Panc1 (cell line): ENCODE measurements at regions not wholly inside any gene's neighbourhood (a gene's known extent, or its start where the extent isn't known, plus 50 kb on each side); places are given as distances from the start of the nearest gene placed in this dataset.

Experiments
- POLR2AphosphoS5 ChIP-seq: IDR thresholded peaks from 2 replicates; pipeline ENCODE4 v1.6.1; 2012; ENCODE audit warnings: mild to moderate bottlenecking, low read depth, low read length, moderate library complexity
- SIN3A ChIP-seq: IDR thresholded peaks from 2 replicates; pipeline ENCODE4 v1.6.1; 2012; ENCODE audit warnings: low read depth, mild to moderate bottlenecking, low read length, moderate library complexity, borderline replicate concordance; ENCODE audit not compliant: insufficient read depth
- TCF7L2 ChIP-seq: IDR thresholded peaks from 2 replicates; pipeline ENCODE4 v1.6.1; 2011; ENCODE audit warnings: mild to moderate bottlenecking, low read depth, low read length, inconsistent platforms
- TF ChIP-seq, protein P1 (sequence below): fragments of 450-650 bp; IDR thresholded peaks from 2 replicates; pipeline ENCODE4 v1.5.1; 2017; ENCODE audit warnings: mild to moderate bottlenecking
- TF ChIP-seq, protein P2 (sequence below), 2 experiments: IDR thresholded peaks; 2 replicates each; pipeline ENCODE4 v1.6.1; 2011 to 2012; ENCODE audit warnings: low read depth in 2 of 2, control low read depth in 1 of 2, low read length in 1 of 2, mild to moderate bottlenecking in 1 of 2, moderate library complexity in 1 of 2; ENCODE audit not compliant: insufficient read depth in 1 of 2

DNA sequence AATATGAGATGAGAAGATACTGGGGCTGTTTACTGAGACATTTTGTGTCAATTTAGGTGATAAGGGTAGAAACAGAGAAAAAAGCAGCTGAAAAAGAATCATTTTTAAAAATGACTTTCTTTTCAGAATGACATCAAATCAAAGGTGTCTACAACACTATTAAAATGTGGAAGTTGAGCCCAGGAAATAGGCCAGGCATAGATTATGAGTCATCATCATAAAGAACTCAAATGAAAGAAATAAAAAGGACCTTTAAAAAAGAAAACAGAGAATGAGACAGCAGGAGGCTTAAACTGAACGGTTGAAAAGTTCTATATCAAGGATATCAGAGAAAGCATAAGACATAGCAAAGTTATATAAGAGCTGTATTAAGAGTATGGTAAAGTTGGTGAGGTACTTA, 442.5 kb downstream of the CNTN6 start:
- TF ChIP-seq, protein P1, sequence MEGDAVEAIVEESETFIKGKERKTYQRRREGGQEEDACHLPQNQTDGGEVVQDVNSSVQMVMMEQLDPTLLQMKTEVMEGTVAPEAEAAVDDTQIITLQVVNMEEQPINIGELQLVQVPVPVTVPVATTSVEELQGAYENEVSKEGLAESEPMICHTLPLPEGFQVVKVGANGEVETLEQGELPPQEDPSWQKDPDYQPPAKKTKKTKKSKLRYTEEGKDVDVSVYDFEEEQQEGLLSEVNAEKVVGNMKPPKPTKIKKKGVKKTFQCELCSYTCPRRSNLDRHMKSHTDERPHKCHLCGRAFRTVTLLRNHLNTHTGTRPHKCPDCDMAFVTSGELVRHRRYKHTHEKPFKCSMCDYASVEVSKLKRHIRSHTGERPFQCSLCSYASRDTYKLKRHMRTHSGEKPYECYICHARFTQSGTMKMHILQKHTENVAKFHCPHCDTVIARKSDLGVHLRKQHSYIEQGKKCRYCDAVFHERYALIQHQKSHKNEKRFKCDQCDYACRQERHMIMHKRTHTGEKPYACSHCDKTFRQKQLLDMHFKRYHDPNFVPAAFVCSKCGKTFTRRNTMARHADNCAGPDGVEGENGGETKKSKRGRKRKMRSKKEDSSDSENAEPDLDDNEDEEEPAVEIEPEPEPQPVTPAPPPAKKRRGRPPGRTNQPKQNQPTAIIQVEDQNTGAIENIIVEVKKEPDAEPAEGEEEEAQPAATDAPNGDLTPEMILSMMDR = no peak
- TF ChIP-seq POLR2AphosphoS5 (no peak), SIN3A (no peak), TCF7L2 (no peak)
- TF ChIP-seq, protein P2, sequence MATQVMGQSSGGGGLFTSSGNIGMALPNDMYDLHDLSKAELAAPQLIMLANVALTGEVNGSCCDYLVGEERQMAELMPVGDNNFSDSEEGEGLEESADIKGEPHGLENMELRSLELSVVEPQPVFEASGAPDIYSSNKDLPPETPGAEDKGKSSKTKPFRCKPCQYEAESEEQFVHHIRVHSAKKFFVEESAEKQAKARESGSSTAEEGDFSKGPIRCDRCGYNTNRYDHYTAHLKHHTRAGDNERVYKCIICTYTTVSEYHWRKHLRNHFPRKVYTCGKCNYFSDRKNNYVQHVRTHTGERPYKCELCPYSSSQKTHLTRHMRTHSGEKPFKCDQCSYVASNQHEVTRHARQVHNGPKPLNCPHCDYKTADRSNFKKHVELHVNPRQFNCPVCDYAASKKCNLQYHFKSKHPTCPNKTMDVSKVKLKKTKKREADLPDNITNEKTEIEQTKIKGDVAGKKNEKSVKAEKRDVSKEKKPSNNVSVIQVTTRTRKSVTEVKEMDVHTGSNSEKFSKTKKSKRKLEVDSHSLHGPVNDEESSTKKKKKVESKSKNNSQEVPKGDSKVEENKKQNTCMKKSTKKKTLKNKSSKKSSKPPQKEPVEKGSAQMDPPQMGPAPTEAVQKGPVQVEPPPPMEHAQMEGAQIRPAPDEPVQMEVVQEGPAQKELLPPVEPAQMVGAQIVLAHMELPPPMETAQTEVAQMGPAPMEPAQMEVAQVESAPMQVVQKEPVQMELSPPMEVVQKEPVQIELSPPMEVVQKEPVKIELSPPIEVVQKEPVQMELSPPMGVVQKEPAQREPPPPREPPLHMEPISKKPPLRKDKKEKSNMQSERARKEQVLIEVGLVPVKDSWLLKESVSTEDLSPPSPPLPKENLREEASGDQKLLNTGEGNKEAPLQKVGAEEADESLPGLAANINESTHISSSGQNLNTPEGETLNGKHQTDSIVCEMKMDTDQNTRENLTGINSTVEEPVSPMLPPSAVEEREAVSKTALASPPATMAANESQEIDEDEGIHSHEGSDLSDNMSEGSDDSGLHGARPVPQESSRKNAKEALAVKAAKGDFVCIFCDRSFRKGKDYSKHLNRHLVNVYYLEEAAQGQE (IDR thresholded peaks at IDR 0.05; ENCODE audit: insufficient read depth in 1 of 2, low read depth in 2 of 2, low read length in 1 of 2) = no peak
